GM18858 (cell line): ENCODE measurements at regions not wholly inside any gene's neighbourhood (a gene's known extent, or its start where the extent isn't known, plus 50 kb on each side); places are given as distances from the start of the nearest gene placed in this dataset.
"Not testable (repeated sequence)": the region's sequence is repeated elsewhere in the genome, so short reads cannot be mapped to it uniquely, and the experiment has no call there.

Experiments used
- ATAC-seq: cut with Tn5 transposase; IDR thresholded peaks from one replicate; pipeline ENCODE4 v1.9.1; 2021; ENCODE audit not compliant: unreplicated experiment

- ATAC-seq = no peak
Measured at GRCh38 chr12:23236066-23236780, 611.3 kb downstream of the ETNK1 start.

- ATAC-seq = no peak
Measured at GRCh38 chr12:23236811-23237210, 611.8 kb downstream of the ETNK1 start.

GRCh38 chr12:23238190-23238589 lies 613.2 kb downstream of the ETNK1 start:
- ATAC-seq = no peak

- ATAC-seq = no peak
Measured at GRCh38 chr12:23238957-23239356, 614.0 kb downstream of the ETNK1 start.

- ATAC-seq = no peak
Measured at GRCh38 chr12:23245186-23245585, 620.2 kb downstream of the ETNK1 start.

GRCh38 chr12:23253191-23253590 lies 628.2 kb downstream of the ETNK1 start:
- no peak for ATAC-seq

- not testable (repeated sequence) for ATAC-seq
Measured at GRCh38 chr12:23253910-23254309, 628.9 kb downstream of the ETNK1 start.

- no peak for ATAC-seq
Measured at GRCh38 chr12:23259558-23259957, 634.6 kb downstream of the ETNK1 start.

- ATAC-seq = no peak
Measured at GRCh38 chr12:23262670-23263069, 637.7 kb downstream of the ETNK1 start.

GRCh38 chr12:23277831-23278230 lies 652.9 kb downstream of the ETNK1 start:
- no peak for ATAC-seq

- ATAC-seq = no peak
Measured at GRCh38 chr12:23281295-23281694, 656.3 kb downstream of the ETNK1 start.

GRCh38 chr12:23282701-23283100 lies 657.7 kb downstream of the ETNK1 start:
- ATAC-seq = no peak

GRCh38 chr12:23285764-23286530 lies 661.0 kb downstream of the ETNK1 start:
- ATAC-seq = not testable (repeated sequence)

- ATAC-seq = no peak
Measured at GRCh38 chr12:23290627-23291330, 658.7 kb downstream of the SOX5 start.

- ATAC-seq = no peak
Measured at GRCh38 chr12:23303220-23303619, 646.2 kb downstream of the SOX5 start.

- no peak for ATAC-seq
Measured at GRCh38 chr12:23303821-23304220, 645.6 kb downstream of the SOX5 start.

- no peak for ATAC-seq
Measured at GRCh38 chr12:23333938-23334337, 615.5 kb downstream of the SOX5 start.

- ATAC-seq = no peak
Measured at GRCh38 chr12:23335593-23335992, 613.9 kb downstream of the SOX5 start.

- ATAC-seq = no peak
Measured at GRCh38 chr12:23337213-23337612, 612.3 kb downstream of the SOX5 start.

GRCh38 chr12:23340351-23340750 lies 609.1 kb downstream of the SOX5 start:
- ATAC-seq = no peak

- no peak for ATAC-seq
Measured at GRCh38 chr12:23342407-23342806, 607.1 kb downstream of the SOX5 start.

GRCh38 chr12:23349564-23349963 lies 599.9 kb downstream of the SOX5 start:
- no peak for ATAC-seq
